Putamen (tissue), 1 donor: ENCODE measurements at regions not wholly inside any gene's neighbourhood (a gene's known extent, or its start where the extent isn't known, plus 50 kb on each side); places are given as distances from the start of the nearest gene placed in this dataset.

Source experiments
- DNase-seq: peaks from one replicate; pipeline ENCODE4 v3.0.0-alpha.2; 2016; ENCODE audit warnings: low spot score

DNA sequence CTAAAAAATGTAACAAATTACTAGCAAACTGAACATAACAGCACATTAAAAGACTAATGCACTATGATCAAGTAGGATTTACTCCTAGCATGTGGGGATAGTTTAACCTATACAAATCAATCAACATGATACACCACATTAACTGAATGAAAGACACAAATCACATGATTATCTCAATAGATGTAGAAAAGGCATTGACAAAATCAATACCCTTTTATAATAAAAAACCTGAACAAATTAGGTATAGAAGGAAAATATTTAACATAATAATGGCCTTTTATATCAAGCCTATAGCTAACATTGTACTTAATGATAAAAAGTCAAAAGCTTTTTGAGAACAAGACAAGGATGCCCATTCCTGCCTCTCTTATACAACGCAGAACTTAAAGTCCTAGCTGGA is 540.0 kb downstream of the RERGL start:
- no peak for DNase-seq

DNA sequence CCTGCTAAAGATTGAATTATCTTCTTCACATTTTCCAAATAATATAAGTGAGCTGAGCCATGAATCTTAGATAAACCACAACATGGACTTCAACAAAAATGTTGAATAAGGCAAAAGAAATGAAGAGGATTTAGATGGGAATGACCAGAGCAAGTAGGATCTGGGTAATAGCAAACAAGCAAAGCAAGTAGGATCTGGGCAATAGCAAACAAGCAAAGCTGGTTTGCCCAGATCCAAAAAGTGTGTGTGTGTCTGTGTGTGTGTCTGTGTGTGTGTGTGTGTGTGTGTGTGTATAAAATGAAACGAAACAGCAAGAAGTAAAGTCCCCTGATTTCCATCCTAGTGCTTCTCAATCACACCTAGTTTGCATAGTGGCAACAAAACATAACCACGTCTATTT is 549.1 kb downstream of the RERGL start:
- DNase-seq = no peak

DNA sequence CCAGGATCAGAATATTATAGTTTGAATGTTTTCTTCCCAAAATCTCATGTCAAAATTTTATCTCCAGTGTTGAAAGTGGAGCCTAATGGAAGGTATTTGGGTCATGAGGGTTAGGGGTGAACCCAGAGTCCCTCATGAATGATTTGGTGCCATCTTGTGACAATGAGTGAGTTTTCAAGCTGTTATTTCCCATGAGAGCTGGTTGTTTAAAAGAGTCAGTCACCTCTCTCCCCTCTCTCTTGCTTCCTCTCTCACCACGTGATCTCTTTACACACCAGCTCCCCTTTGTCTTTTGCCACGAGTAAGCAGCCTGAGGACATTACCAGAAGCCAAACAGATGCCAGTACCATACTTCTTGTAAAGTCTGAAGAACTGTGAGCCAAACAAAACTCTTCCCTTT is 561.6 kb downstream of the RERGL start:
- DNase-seq = no peak

DNA sequence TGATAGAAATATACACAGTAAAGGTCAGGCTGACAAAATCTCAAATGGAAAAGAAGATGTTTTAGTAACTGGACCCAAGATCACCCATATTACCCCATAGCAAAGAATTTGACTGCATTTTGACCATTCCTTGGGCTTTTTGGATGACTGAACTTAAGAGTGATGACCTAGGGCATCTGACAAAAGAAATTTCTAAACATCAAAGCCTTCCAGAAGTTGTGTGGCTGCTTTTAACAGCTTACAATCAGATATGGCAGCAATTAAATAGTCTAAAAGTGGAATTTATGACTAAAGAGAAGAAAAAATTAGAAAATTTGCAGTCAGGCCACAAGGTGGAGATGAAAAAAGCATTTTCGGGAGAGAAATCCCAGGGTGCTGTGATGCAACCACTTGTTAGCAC is 563.0 kb downstream of the RERGL start:
- no peak for DNase-seq

DNA sequence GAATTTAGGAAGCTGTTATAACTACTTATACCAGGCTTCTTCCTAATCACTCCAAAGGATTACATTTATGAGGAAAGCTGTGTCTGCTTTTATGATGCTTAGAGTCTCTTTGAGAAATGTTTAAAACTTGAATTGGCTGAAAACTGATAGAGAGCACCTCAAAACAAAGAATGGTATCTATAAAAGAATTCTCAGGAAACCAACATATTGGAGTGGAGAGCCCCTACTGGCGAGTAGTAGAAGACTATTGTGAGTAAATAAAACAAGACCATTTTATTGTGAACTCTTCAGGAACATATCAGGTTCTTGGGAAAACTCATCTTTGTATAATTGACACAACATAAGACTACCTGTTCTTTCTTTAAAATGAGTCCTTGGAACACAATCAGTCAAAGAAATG is 578.6 kb downstream of the RERGL start:
- DNase-seq = no peak

DNA sequence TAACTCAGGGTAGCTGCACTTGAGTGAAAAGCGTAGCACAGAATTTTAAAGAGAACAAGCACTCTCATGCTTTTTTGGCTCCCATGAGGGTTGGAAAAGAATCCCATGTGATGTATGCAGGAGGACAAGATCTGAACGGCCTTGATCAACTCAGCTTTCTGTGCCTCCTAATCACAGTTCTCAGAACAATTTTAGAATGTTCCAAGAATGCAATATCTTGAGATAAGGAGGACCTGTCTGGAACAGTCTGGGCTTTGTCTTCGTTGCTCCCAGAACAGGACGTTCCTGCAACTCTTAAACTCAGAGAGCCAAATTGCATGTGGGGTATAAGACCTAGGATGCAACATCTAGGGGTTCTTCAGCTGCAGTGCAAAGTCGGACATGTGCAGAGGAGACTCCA is 582.7 kb downstream of the RERGL start:
- DNase-seq = no peak

DNA sequence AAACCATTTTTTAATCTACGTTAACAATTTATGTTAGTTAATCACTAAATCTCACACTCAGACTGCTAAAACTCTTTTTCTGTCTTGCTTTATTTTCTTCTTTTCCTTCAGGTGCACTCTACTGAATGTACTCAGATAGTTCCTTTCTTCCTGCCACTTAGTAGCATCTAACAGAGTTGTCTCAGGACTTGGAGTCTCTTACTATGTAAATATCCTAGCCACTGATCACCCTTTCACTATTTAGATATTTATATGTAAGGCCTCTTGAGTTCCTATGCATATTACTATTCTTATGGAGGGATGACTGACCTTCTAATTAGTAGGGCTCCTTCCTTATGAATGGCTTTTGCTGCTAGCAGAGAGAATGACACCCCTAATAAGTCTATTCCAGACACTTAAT is 586.3 kb downstream of the RERGL start:
- no peak for DNase-seq

DNA sequence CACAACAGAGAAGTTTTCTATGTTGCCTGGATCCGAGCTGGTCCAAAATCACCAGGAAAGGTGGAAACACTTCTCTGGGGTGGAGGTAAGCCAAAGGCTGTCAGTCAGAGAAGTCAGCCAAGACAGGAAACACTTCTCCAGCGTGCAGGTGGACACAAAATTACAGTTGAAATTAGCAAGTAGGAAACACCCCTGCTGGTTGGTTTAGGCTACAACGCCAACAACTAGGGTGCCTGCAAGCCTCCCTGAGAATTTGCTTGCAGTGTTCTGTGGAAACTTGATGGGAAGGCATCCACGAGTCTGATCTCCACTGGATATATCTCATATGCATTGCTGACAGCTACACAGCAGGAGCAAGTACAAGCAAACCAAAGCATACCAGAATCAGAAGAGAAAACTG is 600.5 kb downstream of the RERGL start:
- no peak for DNase-seq

DNA sequence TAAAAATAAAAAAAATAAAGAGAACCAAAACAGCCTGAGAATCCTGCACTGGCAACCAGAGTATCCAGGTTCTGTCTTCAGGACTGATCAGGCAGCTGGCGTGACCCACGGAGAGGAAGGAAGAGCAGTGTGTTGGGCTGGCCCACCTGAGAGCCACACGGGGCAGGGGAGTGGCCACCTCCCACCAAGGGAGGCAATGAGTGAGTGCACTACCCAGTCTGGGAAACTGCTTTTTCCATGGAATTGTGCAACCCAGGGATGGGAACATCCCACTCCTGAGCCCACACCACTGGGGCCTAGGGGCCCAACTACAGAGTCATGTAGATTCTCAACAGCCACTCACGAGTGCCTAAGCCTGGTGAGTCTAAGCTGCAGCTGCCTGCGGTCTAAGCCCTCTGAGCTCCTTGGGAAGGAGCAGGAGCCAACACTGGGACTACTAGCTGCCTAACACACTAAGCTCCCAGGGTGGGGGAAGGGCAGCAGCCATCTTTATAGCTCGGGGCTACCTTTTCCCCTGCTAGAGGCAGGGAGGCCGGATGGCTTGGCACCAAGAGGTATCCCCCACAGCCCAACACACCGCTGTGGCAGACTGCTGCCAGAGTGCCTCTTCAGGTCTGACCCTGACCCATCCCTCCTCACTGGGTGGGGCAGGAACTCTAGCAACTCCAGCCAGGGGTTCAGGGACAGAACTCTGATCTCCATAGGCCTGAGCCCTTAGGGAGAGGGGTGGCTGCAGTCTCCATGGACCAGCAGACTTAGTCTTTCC is 610.9 kb downstream of the RERGL start:
- no peak for DNase-seq

DNA sequence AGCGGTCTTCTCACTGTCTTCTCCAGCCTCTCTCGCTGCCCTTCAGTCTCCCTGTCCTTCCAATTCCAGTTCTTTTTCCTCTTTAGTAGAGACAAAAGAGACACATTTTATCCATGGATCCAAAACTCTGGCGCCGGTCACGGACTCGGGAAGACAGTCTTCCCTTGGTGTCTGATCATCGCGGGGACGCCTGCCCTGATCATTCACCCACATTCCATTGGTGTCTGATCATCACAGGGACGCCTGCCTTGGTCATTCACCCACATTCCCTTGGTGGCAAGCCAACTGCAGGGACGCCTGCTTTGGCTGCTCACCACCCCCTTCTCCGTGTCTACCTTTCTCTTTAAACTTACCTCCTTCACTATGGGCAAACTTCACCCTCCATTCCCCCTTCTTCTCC is 619.5 kb downstream of the RERGL start:
- DNase-seq = no peak

DNA sequence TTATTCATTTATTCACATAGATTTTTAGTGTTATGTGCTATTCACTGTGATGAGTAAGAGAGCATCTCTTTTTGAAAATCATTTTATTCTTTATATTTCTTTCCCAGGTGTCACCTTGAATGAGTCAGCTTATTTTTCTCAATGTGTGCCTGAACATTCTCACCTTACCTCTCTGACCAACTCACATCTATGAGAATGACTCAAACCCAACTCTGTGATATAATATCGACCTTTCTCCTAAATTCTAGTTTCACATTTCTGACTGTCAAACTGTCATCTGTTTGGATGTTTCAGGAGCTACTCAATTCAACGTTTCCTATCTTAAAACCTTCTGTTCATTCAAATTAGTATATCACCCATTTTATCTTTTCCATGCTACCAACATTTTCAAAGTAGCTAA is 630.8 kb downstream of the RERGL start:
- no peak for DNase-seq

DNA sequence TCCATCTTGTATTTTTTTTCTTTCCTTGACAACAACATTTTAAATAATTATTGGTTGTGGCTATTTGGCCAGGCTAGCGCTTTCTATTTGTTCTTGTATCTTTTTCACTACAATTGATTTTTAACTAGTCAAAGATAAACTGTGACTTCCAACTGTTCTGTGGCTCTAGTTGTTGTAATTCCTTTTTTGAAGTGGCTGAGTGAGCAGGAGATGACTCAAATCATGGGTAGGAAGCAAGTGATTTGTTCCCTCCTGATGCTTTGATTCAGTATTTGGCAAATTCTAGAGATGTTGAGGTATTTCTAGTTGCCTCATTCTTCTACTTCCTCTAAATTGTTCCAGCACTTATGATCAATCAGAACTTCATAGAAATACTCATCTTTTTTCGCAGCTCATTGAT is 633.5 kb downstream of the RERGL start:
- DNase-seq = no peak

DNA sequence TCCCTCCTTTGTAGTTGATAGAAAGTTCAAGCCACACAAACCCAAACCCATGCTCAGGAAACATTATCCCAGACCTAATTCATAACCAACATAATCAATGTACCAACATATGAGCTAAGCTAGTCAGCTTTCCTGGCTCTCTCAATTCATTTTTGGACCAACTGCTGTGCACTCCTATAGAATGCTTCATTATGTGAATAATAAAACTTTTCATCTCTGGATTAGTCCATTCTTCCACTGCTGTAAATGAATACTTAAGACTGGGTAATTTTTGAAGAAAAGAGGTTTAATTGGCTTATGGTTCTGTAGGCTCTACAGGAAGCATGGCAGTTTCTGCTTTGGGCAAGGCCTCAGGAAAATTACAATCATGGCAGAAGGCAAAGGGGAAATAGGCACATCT is 651.9 kb downstream of the RERGL start:
- DNase-seq = no peak

DNA sequence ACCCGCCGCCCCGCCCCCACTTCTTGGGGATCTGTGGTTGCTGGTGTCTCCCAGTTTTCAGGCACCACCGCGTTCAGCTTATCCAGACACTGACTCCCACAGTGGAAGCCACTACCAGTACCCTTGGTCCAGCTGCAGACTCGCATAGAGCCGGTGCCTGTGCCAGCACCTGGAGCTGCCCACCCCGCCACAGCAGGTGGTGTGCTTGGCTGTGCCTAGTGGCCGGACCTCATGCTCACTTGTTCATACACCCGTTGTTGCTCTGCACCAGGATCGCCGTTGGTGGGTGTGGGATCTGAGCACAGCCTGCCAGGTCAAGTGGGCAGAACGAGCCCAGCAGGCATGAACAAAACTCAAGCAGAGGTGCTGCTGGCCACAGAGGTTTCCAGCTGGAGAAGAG is 673.2 kb downstream of the RERGL start:
- DNase-seq = no peak

DNA sequence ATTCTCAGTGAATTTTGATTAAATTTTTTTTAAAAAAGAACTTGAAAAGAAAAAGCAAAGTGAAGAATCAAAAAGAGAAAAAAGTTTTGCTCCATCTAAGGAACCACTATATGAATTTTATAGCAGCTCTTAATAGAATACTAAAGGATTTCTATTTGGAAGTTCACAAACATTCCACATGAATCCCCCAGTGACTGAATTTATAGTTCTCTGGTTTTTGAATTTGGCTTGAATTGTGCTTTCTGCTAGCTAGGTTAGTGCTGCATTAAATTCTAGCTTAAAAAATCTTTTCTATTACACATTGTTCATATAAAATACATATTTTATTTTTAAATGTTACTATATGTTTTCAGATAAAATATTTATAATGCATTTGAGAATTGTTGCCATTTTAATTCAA is 675.4 kb downstream of the RERGL start:
- no peak for DNase-seq

DNA sequence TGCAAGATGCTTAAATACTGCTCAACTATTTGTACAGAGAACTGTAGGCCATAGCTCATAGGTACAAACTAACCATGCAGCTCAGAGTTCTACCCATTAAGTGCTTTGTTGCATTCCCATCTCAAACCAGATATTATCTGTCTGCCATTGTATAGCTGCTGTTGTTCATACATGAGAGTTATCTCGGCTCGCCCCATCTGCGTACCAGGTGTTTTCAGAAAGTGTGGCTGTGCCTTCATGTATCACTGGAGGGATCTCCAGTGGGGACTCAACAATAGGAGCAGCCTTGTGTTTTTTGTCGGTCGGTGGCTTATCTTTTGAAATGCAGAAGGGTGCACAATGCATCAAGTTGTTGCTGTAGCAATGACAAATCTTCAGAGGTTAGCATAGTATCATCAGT is 678.3 kb downstream of the RERGL start:
- DNase-seq = no peak

DNA sequence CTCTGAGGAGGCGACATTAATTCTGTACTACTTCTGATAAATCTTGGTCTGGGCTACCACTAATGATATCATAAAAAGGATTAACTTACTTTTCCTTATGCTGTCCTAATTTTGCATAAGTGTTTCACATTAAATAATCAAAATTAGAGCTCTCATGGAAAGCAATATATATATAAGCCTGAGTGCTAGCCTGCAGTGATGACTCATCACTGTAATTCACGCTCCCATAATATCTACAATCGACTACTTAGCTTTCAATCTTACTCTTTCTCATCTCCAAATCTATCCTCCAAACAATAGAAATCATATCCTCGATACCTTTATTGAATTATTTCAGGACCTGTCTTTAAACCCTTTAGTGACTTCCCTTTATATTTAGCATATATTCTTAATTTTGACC is 701.3 kb downstream of the RERGL start:
- DNase-seq = no peak

DNA sequence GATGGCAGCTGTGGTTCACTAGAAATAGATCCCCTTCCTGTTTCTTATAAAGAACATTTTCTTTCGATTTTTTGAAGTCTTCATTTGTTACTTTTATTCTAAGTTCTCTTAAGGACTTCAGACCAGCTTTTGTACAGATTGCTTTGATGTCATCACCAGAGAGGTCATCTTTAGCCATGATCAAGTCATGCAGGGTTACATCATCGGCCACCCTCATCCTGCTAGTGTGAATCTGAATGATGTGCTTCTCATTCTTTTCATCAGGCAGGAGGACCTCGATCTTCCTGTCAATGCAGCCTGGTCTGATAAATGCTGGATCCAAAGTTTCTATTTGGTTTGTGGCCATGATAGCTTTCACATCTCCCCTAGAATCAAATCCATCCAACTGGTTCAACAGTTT is 706.7 kb downstream of the RERGL start:
- DNase-seq = no peak

DNA sequence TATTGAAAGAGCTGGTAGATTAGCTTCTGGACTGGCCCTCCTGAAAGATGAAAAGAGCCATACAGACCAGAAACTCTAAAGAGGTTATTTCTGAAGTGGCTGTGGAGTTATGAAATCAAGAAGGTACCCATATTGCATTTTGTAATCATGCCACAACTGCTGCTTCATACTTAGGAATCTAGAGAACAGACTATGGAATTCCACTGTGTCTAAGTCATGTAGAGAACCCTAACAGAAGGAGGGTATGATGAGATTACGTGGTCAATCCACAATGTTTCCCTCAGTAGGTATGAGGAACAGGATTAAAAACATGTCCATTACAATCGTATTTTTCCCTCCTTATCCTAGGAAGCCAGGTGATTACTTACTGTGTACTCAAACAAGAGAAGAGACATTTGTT is 708.8 kb downstream of the RERGL start:
- DNase-seq = no peak

DNA sequence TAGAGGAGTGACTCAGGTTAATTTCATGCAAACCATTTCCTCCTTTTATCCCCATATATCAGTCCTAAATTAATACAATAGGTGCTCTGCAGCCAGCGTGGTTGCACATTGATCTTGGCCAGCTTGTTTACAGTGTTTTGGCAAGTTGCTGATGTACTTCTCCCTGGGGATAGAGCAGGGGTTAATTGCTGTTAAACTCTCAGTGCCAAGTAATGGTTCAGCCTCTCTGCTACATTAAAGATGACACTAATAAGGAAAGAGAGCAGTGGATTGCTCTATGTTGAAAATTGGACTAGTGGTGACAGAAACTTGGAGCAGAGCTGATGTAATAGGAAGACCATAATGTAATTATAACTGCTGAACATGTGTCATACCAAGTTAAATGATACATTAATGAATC is 717.5 kb downstream of the RERGL start:
- no peak for DNase-seq

DNA sequence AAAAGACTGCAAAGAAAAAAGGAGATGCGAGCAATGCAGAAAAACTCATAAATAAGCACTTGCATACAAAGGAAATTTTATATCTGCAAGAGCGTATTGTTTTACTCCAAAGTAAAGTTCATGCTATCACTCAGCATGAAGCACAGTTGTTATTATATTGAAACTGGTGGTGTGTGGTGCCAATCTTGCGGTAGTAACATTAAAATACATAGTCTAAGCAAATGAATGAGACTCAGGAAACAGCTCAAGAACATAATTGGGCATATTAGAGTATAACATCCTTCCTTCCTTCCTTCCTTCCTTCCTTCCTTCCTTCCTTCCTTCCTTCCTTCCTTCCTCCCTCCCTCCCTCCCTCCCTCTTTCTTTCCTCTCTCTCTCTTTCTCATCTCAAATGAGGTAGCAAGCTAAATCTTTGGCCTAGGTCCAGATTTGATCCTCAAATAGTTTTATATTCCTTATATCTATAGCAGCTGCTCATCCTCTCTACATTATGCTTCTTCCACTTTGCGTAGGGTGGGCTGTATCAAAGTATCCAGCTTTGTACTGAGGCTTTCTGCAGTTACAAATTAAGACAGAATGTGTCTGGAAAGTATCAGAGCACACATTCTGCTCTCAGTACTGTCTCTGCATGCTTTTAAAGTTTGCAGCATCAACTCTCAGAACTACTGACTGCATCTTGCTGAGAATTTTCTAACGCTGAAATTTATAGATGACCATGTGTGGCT is 718.3 kb downstream of the RERGL start:
- no peak for DNase-seq

DNA sequence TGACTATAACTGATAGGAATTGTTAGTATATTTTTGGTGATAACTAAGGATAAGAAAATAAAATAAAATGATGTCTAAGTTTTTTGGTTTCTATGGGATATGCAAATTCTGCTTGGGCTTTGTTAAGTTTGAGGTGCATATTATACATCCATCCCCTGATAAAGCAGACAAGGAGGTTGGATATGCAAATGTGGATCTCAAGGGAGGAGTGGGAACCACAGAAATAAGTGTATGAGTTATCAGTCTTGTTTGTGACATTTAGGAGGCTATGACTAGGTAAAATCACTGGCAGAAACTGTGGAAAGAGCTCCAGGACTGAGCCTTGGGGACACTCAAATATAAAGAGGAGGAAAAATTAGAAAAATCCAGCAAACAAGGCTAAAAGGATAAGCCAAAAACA is 719.4 kb downstream of the RERGL start:
- no peak for DNase-seq

DNA sequence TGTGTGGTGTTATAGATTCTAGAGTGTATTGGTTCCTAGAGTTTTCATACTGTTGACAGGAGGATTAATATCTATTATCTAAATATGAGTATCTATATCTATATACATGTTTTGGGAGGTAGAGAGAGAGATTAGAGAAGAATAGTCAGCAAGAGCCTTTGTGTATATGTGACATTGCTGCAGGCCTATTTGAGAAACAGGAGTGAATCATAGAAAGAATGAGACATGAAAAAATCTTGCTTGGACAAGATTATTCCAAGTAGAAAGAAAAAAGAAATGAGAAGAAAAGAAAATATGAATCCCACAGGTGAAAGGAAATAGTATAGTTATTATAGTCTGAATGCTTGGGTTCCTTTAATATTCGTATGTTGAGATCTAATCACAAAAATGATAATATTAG is 720.4 kb downstream of the RERGL start:
- no peak for DNase-seq

DNA sequence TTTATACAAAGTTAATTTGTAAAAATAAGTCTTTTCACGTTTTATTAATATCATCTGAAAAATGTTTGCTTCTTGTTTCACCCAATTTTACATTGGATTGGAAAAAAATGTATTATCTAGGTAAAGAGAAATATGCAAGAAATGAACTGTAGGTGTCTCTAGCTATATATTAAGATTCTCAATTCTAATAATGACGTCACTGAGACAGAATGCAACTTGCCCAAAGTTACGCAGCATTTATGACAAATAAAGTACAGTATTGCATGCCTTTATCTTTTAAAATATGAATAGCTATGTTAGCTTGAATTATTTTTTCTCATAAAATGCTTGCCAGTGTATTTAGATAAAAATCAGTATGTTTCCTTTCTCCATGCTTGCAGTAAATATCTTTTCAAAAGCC is 728.8 kb downstream of the RERGL start:
- no peak for DNase-seq
